SK-N-SH treated with all-trans-retinoic acid at 6 μM for 48 hours (cell line): ENCODE measurements at regions not wholly inside any gene's neighbourhood (a gene's known extent, or its start where the extent isn't known, plus 50 kb on each side); places are given as distances from the start of the nearest gene placed in this dataset.

Experiments
- ATAC-seq: fragments of 200-7000 bp; cut with Tn5 transposase; 3 replicates; pipeline ENCODE4 v1.9.1; 2020; ENCODE audit warnings: mild to moderate bottlenecking, moderate library complexity
- ARNTL ChIP-seq: fragments of 450-650 bp; formaldehyde crosslinking; IDR thresholded peaks from 2 replicates; pipeline ENCODE4 v1.5.0; 2020; ENCODE audit warnings: low read depth, mild to moderate bottlenecking, moderate library complexity, borderline replicate concordance
- BACH2 ChIP-seq: fragments of 250-450 bp; sonication (Bioruptor Pico); IDR thresholded peaks from 2 replicates; pipeline ENCODE4 v1.9.0; 2021; ENCODE audit warnings: mild to moderate bottlenecking, borderline replicate concordance
- CSDC2 ChIP-seq: fragments of 250-450 bp; sonication (Bioruptor Pico); IDR thresholded peaks from 2 replicates; pipeline ENCODE4 v1.5.0; 2020; ENCODE audit warnings: mild to moderate bottlenecking, moderate library complexity
- CSRNP3 ChIP-seq: fragments of 250-450 bp; sonication (Bioruptor Pico); IDR thresholded peaks from 2 replicates; pipeline ENCODE4 v1.5.1; 2021; ENCODE audit warnings: mild to moderate bottlenecking, moderate library complexity
- ESRRG ChIP-seq: fragments of 250-450 bp; sonication (Bioruptor Pico); IDR thresholded peaks from 2 replicates; pipeline ENCODE4 v1.6.1; 2021; ENCODE audit warnings: mild to moderate bottlenecking
- GLIS3 ChIP-seq: fragments of 250-450 bp; sonication (Bioruptor Pico); IDR thresholded peaks from 2 replicates; pipeline ENCODE4 v1.5.0; 2020; ENCODE audit warnings: mild to moderate bottlenecking, moderate library complexity
- ISL1 ChIP-seq: fragments of 250-450 bp; sonication (Bioruptor Pico); IDR thresholded peaks from 2 replicates; pipeline ENCODE4 v2.1.2; 2022; ENCODE audit warnings: mild to moderate bottlenecking, moderate library complexity
- OSR1 ChIP-seq: fragments of 250-450 bp; sonication (Bioruptor Pico); IDR thresholded peaks from 2 replicates; pipeline ENCODE4 v1.8.0; 2022; ENCODE audit warnings: moderate library complexity, mild to moderate bottlenecking, inconsistent platforms
- PATZ1 ChIP-seq: fragments of 250-450 bp; sonication (Bioruptor Pico); IDR thresholded peaks from 2 replicates; pipeline ENCODE4 v1.8.0; 2020; ENCODE audit warnings: mild to moderate bottlenecking, moderate library complexity, borderline replicate concordance
- POU6F1 ChIP-seq: fragments of 250-450 bp; sonication (Bioruptor Pico); IDR thresholded peaks from 2 replicates; pipeline ENCODE4 v1.8.0; 2021; ENCODE audit warnings: low read depth, mild to moderate bottlenecking, moderate library complexity, borderline replicate concordance
- PPARA ChIP-seq: fragments of 250-450 bp; sonication (Bioruptor Pico); IDR thresholded peaks from 2 replicates; pipeline ENCODE4 v1.5.0; 2020; ENCODE audit warnings: mild to moderate bottlenecking, borderline replicate concordance
- RARB ChIP-seq: fragments of 250-450 bp; sonication (Bioruptor Pico); IDR thresholded peaks from 2 replicates; pipeline ENCODE4 v1.8.0; 2021; ENCODE audit warnings: mild to moderate bottlenecking, moderate library complexity
- SNAI2 ChIP-seq: fragments of 250-450 bp; sonication (Bioruptor Pico); IDR thresholded peaks from 2 replicates; pipeline ENCODE4 v1.5.0; 2020; ENCODE audit warnings: mild to moderate bottlenecking, moderate library complexity
- TCF4 ChIP-seq: fragments of 250-450 bp; sonication (Bioruptor Pico); IDR thresholded peaks from 2 replicates; pipeline ENCODE4 v1.8.0; 2021; ENCODE audit warnings: mild to moderate bottlenecking, moderate library complexity, borderline replicate concordance
- TSHZ2 ChIP-seq: fragments of 250-450 bp; sonication (Bioruptor Pico); IDR thresholded peaks from 2 replicates; pipeline ENCODE4 v1.5.0; 2020; ENCODE audit warnings: mild to moderate bottlenecking, moderate library complexity
- ZC3H10 ChIP-seq: fragments of 250-450 bp; sonication (Bioruptor Pico); IDR thresholded peaks from 2 replicates; pipeline ENCODE4 v1.5.1; 2021; ENCODE audit warnings: mild to moderate bottlenecking, moderate library complexity
- ZFP3 ChIP-seq: fragments of 250-450 bp; sonication (Bioruptor Pico); IDR thresholded peaks from 2 replicates; pipeline ENCODE4 v1.5.0; 2020; ENCODE audit warnings: mild to moderate bottlenecking, moderate library complexity
- ZFP30 ChIP-seq: fragments of 450-650 bp; formaldehyde crosslinking; IDR thresholded peaks from 2 replicates; pipeline ENCODE4 v1.5.0; 2022; ENCODE audit warnings: mild to moderate bottlenecking, moderate library complexity
- ZNF565 ChIP-seq: fragments of 450-650 bp; formaldehyde crosslinking; conservative IDR thresholded peaks from 2 replicates; pipeline ENCODE4 v1.5.0; 2020; ENCODE audit warnings: low read depth, mild to moderate bottlenecking, moderate library complexity
- ZNF8 ChIP-seq: fragments of 450-650 bp; formaldehyde crosslinking; IDR thresholded peaks from 2 replicates; pipeline ENCODE4 v1.5.0; 2020; ENCODE audit warnings: mild to moderate bottlenecking, moderate library complexity
- TF ChIP-seq, protein P1 (sequence below): fragments of 250-450 bp; sonication (Bioruptor Pico); IDR thresholded peaks from 2 replicates; pipeline ENCODE4 v1.5.1; 2020; ENCODE audit warnings: low read depth, mild to moderate bottlenecking, moderate library complexity

- TF ChIP-seq PPARA (CRISPR knock-in tag) (no peak), ZFP3 (no peak), ZC3H10 (CRISPR knock-in tag) (no peak), ZNF8 (CRISPR knock-in tag) (no peak), CSRNP3 (no peak), CSDC2 (no peak), ZFP30 (no peak), OSR1 (CRISPR knock-in tag) (no peak), PATZ1 (CRISPR knock-in tag) (no peak), BACH2 (no peak), GLIS3 (CRISPR knock-in tag) (no peak), SNAI2 (CRISPR knock-in tag) (no peak), TSHZ2 (no peak), POU6F1 (no peak), ZNF565 (CRISPR knock-in tag) (no peak)
- no peak for ATAC-seq
Measured at GRCh38 chr1:208893251-208893650, 649.1 kb upstream of the PLXNA2 start.

GRCh38 chr1:208895181-208895580, 651.0 kb upstream of the PLXNA2 start:
- TF ChIP-seq PPARA (CRISPR knock-in tag) (no peak), BACH2 (no peak), GLIS3 (CRISPR knock-in tag) (no peak), ESRRG (no peak), CSRNP3 (no peak), TCF4 (CRISPR knock-in tag) (no peak), ARNTL (CRISPR knock-in tag) (no peak), ISL1 (CRISPR knock-in tag) (no peak), ZNF8 (CRISPR knock-in tag) (no peak), RARB (CRISPR knock-in tag) (no peak), ZFP30 (no peak), POU6F1 (no peak)
- TF ChIP-seq, protein P1, sequence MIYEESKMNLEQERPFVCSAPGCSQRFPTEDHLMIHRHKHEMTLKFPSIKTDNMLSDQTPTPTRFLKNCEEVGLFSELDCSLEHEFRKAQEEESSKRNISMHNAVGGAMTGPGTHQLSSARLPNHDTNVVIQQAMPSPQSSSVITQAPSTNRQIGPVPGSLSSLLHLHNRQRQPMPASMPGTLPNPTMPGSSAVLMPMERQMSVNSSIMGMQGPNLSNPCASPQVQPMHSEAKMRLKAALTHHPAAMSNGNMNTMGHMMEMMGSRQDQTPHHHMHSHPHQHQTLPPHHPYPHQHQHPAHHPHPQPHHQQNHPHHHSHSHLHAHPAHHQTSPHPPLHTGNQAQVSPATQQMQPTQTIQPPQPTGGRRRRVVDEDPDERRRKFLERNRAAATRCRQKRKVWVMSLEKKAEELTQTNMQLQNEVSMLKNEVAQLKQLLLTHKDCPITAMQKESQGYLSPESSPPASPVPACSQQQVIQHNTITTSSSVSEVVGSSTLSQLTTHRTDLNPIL (CRISPR knock-in tag): no peak
- ATAC-seq: no peak
